ENCODE measurements at regions not wholly inside any gene's neighbourhood (a gene's known extent, or its start where the extent isn't known, plus 50 kb on each side); places are given as distances from the start of the nearest gene placed in this dataset.

DNA sequence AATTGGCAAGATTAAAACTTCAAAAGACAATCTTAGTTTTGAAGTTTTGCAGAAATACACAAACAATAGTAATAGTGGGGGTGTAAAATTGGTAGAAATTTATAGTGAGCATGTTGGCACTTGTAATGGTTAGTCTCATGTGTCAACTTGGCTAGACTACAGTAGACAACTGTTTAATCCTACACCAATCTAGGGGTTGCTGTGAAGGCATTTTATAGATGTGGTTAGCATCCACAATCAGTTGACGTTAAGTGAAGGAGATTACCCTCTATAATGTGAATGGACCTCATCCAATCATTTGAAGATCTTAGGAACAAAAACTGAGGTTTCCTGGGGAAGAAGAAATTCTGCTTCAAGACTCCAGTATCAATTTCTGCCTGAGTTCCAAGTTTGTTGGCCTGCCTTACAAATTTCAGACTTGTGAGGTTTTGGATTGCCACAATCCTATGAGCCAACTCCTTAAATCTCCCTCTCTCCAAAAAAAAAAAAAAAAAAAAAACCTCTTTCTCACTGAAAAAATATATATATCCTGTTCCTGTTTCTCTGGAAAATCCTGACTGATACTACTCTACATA, 531.6 kb upstream of the IGFBP3 start:
- TF ChIP-seq, protein P1, sequence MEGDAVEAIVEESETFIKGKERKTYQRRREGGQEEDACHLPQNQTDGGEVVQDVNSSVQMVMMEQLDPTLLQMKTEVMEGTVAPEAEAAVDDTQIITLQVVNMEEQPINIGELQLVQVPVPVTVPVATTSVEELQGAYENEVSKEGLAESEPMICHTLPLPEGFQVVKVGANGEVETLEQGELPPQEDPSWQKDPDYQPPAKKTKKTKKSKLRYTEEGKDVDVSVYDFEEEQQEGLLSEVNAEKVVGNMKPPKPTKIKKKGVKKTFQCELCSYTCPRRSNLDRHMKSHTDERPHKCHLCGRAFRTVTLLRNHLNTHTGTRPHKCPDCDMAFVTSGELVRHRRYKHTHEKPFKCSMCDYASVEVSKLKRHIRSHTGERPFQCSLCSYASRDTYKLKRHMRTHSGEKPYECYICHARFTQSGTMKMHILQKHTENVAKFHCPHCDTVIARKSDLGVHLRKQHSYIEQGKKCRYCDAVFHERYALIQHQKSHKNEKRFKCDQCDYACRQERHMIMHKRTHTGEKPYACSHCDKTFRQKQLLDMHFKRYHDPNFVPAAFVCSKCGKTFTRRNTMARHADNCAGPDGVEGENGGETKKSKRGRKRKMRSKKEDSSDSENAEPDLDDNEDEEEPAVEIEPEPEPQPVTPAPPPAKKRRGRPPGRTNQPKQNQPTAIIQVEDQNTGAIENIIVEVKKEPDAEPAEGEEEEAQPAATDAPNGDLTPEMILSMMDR (IDR thresholded peaks at IDR 0.05 in 4 of 5, conservative IDR thresholded peaks at IDR 0.05 in 1 of 5) = no peak
- TF ChIP-seq POLR2A (IDR thresholded peaks at IDR 0.05) = no peak
